ENCODE measurements at regions not wholly inside any gene's neighbourhood (a gene's known extent, or its start where the extent isn't known, plus 50 kb on each side); places are given as distances from the start of the nearest gene placed in this dataset.
"Not testable (repeated sequence)": the region's sequence is repeated elsewhere in the genome, so short reads cannot be mapped to it uniquely, and the experiment has no call there.

- Mint-ChIP-seq H3K27ac (no peak overlapping the region), H3K36me3 (peaks cover 0 to 8% of the 10 kb centered on the region in 2 donors), H3K9me3 (peaks cover 0 to 10% of the 10 kb centered on the region in 2 donors)
- no peak for ATAC-seq
- no peak for DNase-seq (ENCODE audit: low spot score in 2 of 2)
These were observed 67.2 kb upstream of the TGFBR2 start for GRCh38 chr3:30539206-30539605.

DNA sequence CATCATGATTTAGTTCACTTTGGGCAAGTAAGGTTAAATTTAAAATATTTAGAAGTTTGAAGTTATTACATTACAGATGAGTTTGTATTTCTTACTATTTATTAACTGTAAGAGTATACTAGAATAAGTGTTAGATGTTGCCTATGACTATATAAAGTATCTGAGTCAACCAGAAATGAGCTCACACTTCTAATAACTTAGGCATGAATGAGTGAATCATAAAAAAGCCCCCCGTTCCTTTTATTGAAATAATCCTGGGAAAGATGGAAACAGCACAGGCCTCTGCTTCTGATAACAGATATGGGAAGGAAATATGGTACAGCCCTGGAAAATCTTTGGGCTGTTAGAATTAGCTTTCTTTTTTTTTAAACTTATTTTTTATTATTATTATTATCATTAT lies 66.6 kb upstream of the TGFBR2 start:
- H3K27ac Mint-ChIP-seq, result no peak overlapping the region
- DNase-seq (ENCODE audit: low spot score in 2 of 2) (no peak), ATAC-seq (no peak)
- H3K36me3 Mint-ChIP-seq, result peaks cover 0 to 8% of the 10 kb centered on the region in 2 donors
- H3K9me3 Mint-ChIP-seq, result peaks cover 0 to 10% of the 10 kb centered on the region in 2 donors

GRCh38 chr3:30541156-30541555 lies 65.2 kb upstream of the TGFBR2 start:
- not testable (repeated sequence) for ATAC-seq; H3K36me3 Mint-ChIP-seq; H3K9me3 Mint-ChIP-seq; DNase-seq (ENCODE audit: low spot score in 2 of 2); H3K27ac Mint-ChIP-seq

- Mint-ChIP-seq H3K9me3 (peaks cover 0 to 7% of the 10 kb centered on the region in 2 donors), H3K36me3 (peaks cover 0 to 1% of the 10 kb centered on the region in 2 donors), H3K27ac (no peak overlapping the region)
- DNase-seq (ENCODE audit: low spot score in 2 of 2), result no peak
- ATAC-seq, result no peak
These were observed 63.5 kb upstream of the TGFBR2 start for GRCh38 chr3:30542897-30543296.

GRCh38 chr3:30544812-30545211 lies 61.6 kb upstream of the TGFBR2 start:
- DNase-seq (ENCODE audit: low spot score in 2 of 2) (no peak), ATAC-seq (peak in 1 of 2 donors; percentile 38)
- H3K9me3 Mint-ChIP-seq, result peaks cover 0 to 13% of the 10 kb centered on the region in 2 donors
- peaks cover 0 to 6% of the 10 kb centered on the region in 2 donors for H3K36me3 Mint-ChIP-seq
- H3K27ac Mint-ChIP-seq, result no peak overlapping the region

GRCh38 chr3:30546934-30547333 lies 59.5 kb upstream of the TGFBR2 start:
- DNase-seq (ENCODE audit: low spot score in 2 of 2), result no peak
- Mint-ChIP-seq H3K36me3 (peaks cover 0 to 6% of the 10 kb centered on the region in 2 donors), H3K27ac (no peak overlapping the region), H3K9me3 (peaks cover 0 to 13% of the 10 kb centered on the region in 2 donors)
- ATAC-seq, result no peak

- Mint-ChIP-seq H3K9me3 (peaks cover 0 to 13% of the 10 kb centered on the region in 2 donors), H3K36me3 (peaks cover 0 to 6% of the 10 kb centered on the region in 2 donors), H3K27ac (no peak overlapping the region)
- ATAC-seq, result no peak
- DNase-seq (ENCODE audit: low spot score in 2 of 2), result no peak
These were observed 58.7 kb upstream of the TGFBR2 start for GRCh38 chr3:30547716-30548115.

DNA sequence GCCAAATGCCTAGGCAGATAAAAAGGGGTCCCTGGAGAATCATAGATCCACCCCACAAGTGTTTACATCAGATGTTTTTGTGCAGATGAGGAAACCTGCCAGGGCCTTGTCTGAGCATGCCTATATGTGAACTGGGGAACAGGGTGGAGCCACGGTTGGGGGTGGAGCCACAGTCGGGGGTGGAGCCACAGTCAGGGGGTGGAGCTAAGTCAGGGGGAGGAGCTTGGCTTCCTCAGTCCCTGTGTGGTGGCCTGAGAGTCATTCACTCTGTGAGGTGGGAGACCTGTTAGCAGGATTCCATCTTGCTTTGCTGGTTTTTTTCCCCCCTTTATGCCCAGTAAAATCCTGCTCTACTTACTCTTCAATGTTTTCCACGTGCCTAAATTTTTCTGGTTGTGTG lies 57.8 kb upstream of the TGFBR2 start:
- Mint-ChIP-seq H3K27ac (no peak overlapping the region), H3K9me3 (peaks cover 0 to 7% of the 10 kb centered on the region in 2 donors), H3K36me3 (peaks cover 0 to 6% of the 10 kb centered on the region in 2 donors)
- DNase-seq (ENCODE audit: low spot score in 2 of 2) (peak in 1 of 2 donors; percentile 27), ATAC-seq (peak; percentile 46 to 47)

GRCh38 chr3:30549600-30549999 lies 56.8 kb upstream of the TGFBR2 start:
- H3K9me3 Mint-ChIP-seq, result peaks cover 0 to 12% of the 10 kb centered on the region in 2 donors
- DNase-seq (ENCODE audit: low spot score in 2 of 2) (no peak), ATAC-seq (no peak)
- peaks cover 0 to 6% of the 10 kb centered on the region in 2 donors for H3K36me3 Mint-ChIP-seq
- H3K27ac Mint-ChIP-seq, result no peak overlapping the region

DNA sequence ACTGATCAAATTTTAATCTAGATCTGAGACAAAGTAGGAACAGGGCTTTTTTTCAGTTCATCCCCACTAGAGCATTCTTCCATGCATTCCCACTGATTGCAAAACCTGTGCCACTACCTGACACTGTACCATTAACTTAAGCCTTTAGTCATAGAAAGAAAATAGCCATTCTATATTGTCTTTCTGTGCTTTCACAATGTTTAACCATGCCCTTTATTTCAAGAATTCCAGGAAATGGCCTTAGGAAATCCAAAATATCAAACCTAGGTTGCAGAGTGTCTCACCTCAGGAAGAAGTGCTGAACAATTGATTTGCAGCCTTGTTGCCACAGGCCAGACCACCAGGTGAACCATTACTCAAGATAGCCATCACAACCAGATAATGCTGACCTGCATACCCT lies 56.2 kb upstream of the TGFBR2 start:
- peaks cover 0 to 6% of the 10 kb centered on the region in 2 donors for H3K36me3 Mint-ChIP-seq

GRCh38 chr3:30551266-30551665 lies 55.1 kb upstream of the TGFBR2 start:
- ATAC-seq (no peak), DNase-seq (ENCODE audit: low spot score in 2 of 2) (no peak)
- Mint-ChIP-seq H3K36me3 (peaks cover 0 to 6% of the 10 kb centered on the region in 2 donors), H3K27ac (no peak overlapping the region), H3K9me3 (peaks cover 0 to 12% of the 10 kb centered on the region in 2 donors)

More for the DNA sequence above, 56.2 kb upstream of the TGFBR2 start:
- Mint-ChIP-seq H3K27ac (no peak overlapping the region), H3K9me3 (peaks cover 0 to 12% of the 10 kb centered on the region in 2 donors)
- no peak for ATAC-seq
- no peak for DNase-seq (ENCODE audit: low spot score in 2 of 2)

- no peak overlapping the region for H3K27ac Mint-ChIP-seq
- H3K36me3 Mint-ChIP-seq, result peaks cover 0 to 6% of the 10 kb centered on the region in 2 donors
- peaks cover 0 to 12% of the 10 kb centered on the region in 2 donors for H3K9me3 Mint-ChIP-seq
- DNase-seq (ENCODE audit: low spot score in 2 of 2) (no peak), ATAC-seq (no peak)
These were observed 54.5 kb upstream of the TGFBR2 start for GRCh38 chr3:30551927-30552326.

DNA sequence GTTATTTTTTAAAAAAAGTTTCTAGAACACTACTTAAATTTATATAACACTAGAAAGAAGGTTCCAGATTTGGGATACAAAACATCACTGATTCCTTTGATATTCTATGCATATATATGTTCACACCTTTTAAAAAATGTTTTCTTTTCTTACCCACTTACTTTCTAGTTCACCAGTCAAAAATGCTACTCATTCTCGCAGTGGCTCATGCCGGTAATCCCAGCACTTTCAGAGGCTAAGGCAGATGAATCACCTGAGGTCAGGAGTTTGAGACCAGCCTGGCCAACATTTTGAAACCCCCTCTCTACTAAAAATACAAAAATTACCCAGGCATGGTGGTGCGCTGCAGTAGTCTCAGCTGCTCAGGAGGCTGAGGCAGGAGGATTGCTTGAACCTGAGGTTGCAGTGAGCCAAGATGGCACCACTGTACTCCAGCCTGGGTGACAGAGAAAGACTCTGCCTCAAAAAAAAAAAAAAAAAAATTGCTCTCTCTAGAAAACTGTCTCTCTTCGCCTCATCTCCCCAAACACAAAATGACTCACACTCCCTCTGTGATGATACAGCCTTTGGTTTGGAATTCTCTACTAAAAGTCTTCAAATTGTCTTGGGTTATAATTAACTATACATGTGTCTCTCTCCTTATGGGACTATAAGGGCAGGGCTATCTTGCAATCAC lies 52.6 kb upstream of the TGFBR2 start:
- H3K9me3 Mint-ChIP-seq, result peaks cover 0 to 4% of the 10 kb centered on the region in 2 donors
- DNase-seq (ENCODE audit: low spot score in 2 of 2) (peak in 1 of 2 donors; percentile 9), ATAC-seq (peak; percentile 53 to 79)

DNA sequence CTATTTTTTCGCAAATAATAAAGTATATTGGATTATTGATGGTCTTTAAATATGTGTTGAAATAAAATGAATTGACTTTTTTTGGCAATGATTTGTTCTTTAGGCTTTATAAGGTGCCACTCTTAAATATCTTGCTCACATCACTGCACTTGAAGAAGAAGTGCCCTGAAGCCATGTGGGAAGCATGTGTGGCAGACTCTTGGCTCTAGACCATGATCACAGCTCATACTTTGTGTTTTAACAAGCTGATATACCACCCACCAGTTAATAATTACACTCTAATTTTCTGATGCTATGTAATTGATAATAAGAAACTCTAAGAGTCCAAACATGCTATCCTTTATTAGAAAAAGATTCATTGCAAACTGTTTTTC lies 52.1 kb upstream of the TGFBR2 start:
- Mint-ChIP-seq H3K9me3 (peaks cover 0 to 4% of the 10 kb centered on the region in 2 donors), H3K36me3 (no peaks in the 10 kb centered on the region), H3K27ac (no peak overlapping the region)
- no peak for DNase-seq (ENCODE audit: low spot score in 2 of 2)
- ATAC-seq, result no peak

More for the DNA sequence above, 52.6 kb upstream of the TGFBR2 start:
- H3K27ac Mint-ChIP-seq, result no peak overlapping the region
- H3K36me3 Mint-ChIP-seq, result no peaks in the 10 kb centered on the region

DNA sequence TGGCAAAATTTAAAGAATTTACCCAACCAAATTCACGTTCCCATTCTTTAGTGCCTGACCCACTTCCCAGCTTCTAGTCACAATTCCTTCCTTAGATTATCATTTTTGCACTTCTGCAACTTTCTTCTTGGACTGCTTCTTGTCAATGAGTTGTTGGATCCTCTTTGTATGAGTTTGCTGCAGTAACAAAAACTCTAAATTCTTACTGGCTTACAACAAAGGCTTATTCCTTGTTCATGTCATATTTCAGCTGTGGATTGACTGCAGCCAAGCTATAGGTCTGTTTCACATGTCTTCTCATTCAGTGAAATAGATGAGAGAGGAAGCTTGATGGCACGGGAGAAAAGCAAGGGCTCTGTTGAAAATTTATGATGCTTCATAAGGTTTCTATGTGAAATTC lies 50.4 kb upstream of the TGFBR2 start:
- Mint-ChIP-seq H3K9me3 (peaks cover 0 to 4% of the 10 kb centered on the region in 2 donors), H3K27ac (no peak overlapping the region)

More for the DNA sequence above, 50.4 kb upstream of the TGFBR2 start:
- no peak for ATAC-seq
- H3K36me3 Mint-ChIP-seq, result no peaks in the 10 kb centered on the region
- DNase-seq (ENCODE audit: low spot score in 2 of 2), result no peak

All from activated naive CD4-positive, alpha-beta T cell treated with anti-CD3 and anti-CD28 coated beads, Interleukin-2, amount 50 U/mL, for 72 hours (primary cell).